ENCODE measurements at regions not wholly inside any gene's neighbourhood (a gene's known extent, or its start where the extent isn't known, plus 50 kb on each side); places are given as distances from the start of the nearest gene placed in this dataset.
A peak's percentile ranks its signal among the peaks of the same experiment; 100 is the strongest.
"Not testable (repeated sequence)": the region's sequence is repeated elsewhere in the genome, so short reads cannot be mapped to it uniquely, and the experiment has no call there.

DNA sequence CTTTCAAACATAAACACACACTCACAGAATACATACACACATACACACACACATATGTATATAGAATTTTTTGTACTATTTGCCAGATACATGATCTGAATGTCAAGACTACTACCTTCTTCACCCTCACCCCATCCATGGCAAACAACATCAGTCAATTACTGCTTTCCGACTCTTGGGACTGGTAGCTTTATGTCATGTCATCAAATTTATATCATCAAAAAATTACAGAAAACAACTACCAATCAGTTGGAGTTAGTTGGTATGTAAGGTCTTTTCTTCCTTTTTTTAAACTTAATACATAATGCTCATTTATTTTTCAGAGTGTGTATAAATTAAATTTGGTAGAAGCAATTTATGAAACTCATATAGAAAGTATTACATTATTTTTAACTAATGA, 305.7 kb upstream of the MDFIC2 start:
- Mint-ChIP-seq H3K9me3 (ENCODE audit: low read depth) (peaks cover 3% of the 10 kb centered on the region), H3K4me1 (ENCODE audit: low read depth) (no peaks in the 10 kb centered on the region), H3K4me3 (ENCODE audit: unreplicated experiment) (no peak overlapping the region), H3K27me3 (ENCODE audit: low read depth) (peaks cover 20% of the 10 kb centered on the region), H3K36me3 (ENCODE audit: low read depth) (no peaks in the 10 kb centered on the region), H3K27ac (ENCODE audit: unreplicated experiment) (no peak overlapping the region)
- TF ChIP-seq, protein P1, sequence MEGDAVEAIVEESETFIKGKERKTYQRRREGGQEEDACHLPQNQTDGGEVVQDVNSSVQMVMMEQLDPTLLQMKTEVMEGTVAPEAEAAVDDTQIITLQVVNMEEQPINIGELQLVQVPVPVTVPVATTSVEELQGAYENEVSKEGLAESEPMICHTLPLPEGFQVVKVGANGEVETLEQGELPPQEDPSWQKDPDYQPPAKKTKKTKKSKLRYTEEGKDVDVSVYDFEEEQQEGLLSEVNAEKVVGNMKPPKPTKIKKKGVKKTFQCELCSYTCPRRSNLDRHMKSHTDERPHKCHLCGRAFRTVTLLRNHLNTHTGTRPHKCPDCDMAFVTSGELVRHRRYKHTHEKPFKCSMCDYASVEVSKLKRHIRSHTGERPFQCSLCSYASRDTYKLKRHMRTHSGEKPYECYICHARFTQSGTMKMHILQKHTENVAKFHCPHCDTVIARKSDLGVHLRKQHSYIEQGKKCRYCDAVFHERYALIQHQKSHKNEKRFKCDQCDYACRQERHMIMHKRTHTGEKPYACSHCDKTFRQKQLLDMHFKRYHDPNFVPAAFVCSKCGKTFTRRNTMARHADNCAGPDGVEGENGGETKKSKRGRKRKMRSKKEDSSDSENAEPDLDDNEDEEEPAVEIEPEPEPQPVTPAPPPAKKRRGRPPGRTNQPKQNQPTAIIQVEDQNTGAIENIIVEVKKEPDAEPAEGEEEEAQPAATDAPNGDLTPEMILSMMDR (IDR thresholded peaks at IDR 0.05), result no peak
- no peak for DNase-seq (ENCODE audit: low spot score)

DNA sequence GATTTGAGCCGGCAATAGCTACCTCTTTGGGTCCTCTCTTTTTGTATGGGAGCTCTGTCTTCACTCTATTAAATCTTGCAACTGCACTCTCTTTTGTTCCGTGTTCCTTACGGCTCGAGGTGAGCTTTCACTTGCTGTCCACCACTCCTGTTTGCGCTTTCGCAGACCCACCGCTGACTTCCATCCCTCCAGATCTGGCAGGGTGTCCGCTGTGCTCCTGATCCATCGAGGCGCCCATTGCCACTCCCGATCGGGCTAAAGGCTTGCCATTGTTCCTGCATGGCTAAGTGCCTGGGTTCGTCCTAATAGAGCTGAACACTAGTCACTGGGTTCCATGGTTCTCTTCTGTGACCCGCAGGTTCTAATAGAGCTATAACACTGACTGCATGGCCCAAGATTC, 304.9 kb upstream of the MDFIC2 start:
- peaks cover 20% of the 10 kb centered on the region for H3K27me3 Mint-ChIP-seq (ENCODE audit: low read depth)
- not testable (repeated sequence) for H3K4me3 Mint-ChIP-seq (ENCODE audit: unreplicated experiment); H3K27ac Mint-ChIP-seq (ENCODE audit: unreplicated experiment); H3K9me3 Mint-ChIP-seq (ENCODE audit: low read depth); H3K36me3 Mint-ChIP-seq (ENCODE audit: low read depth); H3K4me1 Mint-ChIP-seq (ENCODE audit: low read depth)
- peak; percentile 61 for DNase-seq (ENCODE audit: low spot score)

DNA sequence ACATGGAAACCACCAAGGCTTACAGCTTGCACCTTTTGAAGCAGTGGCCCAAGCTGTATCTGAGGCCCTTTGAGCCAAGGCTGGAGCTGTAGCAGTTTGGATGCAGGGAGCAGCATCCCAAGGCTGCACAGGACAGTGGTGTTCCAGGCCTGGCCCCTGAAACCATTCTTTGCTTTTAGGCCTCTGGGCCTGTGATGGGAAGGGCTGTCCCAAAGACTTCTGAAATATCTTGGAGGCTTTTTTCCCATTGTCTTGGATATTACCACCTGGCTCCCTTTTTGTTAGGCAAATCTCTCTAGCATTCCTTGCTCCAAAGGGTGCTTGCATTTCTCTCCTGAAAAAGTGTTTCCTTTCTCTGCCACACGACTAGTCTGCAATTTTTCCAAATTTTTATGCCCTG, 302.8 kb upstream of the MDFIC2 start:
- DNase-seq (ENCODE audit: low spot score), result no peak

DNA sequence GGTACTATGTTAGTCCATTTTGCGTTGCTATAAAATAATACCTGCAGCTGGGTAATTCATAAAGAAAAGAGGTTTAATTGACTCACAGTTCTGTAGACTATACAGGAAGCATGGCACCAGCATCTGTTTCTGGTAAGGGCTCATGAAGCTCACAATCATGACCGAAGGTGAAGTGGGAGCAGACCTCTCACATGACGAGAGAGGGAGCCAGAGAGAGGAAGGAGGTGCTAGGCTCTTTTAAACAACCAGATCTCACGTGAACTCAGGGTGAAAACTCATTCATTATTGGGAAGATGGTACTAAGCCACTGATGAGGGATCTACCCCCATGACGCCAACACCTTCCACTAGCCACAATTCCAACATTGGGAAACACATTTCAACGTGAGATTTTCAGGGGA, 301.7 kb upstream of the MDFIC2 start:
- H3K9me3 Mint-ChIP-seq (ENCODE audit: low read depth), result peaks cover 3% of the 10 kb centered on the region
- peaks cover 1% of the 10 kb centered on the region for H3K36me3 Mint-ChIP-seq (ENCODE audit: low read depth)
- H3K27ac Mint-ChIP-seq (ENCODE audit: unreplicated experiment), result no peak overlapping the region
- H3K4me1 Mint-ChIP-seq (ENCODE audit: low read depth), result peaks cover 11% of the 10 kb centered on the region
- DNase-seq (ENCODE audit: low spot score), result no peak
- TF ChIP-seq, protein P1 (IDR thresholded peaks at IDR 0.05), result no peak
- H3K4me3 Mint-ChIP-seq (ENCODE audit: unreplicated experiment), result no peak overlapping the region
- H3K27me3 Mint-ChIP-seq (ENCODE audit: low read depth), result peaks cover 2% of the 10 kb centered on the region

More for the DNA sequence above, 302.8 kb upstream of the MDFIC2 start:
- Mint-ChIP-seq H3K4me3 (ENCODE audit: unreplicated experiment) (no peak overlapping the region), H3K4me1 (ENCODE audit: low read depth) (peaks cover 2% of the 10 kb centered on the region), H3K9me3 (ENCODE audit: low read depth) (peaks cover 3% of the 10 kb centered on the region), H3K36me3 (ENCODE audit: low read depth) (peaks cover 1% of the 10 kb centered on the region), H3K27ac (ENCODE audit: unreplicated experiment) (no peak overlapping the region), H3K27me3 (ENCODE audit: low read depth) (peaks cover 10% of the 10 kb centered on the region)
- TF ChIP-seq, protein P1 (IDR thresholded peaks at IDR 0.05), result no peak

DNA sequence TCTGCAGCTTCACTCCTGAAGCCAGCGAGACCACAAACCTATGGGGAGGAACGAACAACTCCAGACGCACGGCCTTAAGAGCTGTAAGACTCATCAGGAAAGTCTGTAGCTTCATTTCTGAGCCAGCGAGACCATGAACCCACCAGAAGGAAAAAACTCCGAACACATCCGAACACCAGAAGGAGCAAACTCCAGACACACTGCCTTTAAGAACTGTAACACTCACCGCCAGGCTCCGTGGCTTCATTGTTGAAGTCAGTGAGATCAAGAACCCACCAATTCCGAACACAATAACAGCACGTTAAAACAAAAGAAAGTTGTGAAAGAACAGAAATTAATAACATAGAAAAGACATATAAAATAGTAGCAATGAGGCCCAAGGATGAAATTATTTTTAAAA, 300.5 kb upstream of the MDFIC2 start:
- TF ChIP-seq, protein P1 (IDR thresholded peaks at IDR 0.05), result no peak
- Mint-ChIP-seq H3K4me3 (ENCODE audit: unreplicated experiment) (no peak overlapping the region), H3K27me3 (ENCODE audit: low read depth) (no peaks in the 10 kb centered on the region), H3K27ac (ENCODE audit: unreplicated experiment) (no peak overlapping the region), H3K9me3 (ENCODE audit: low read depth) (peaks cover 3% of the 10 kb centered on the region), H3K36me3 (ENCODE audit: low read depth) (peaks cover 1% of the 10 kb centered on the region), H3K4me1 (ENCODE audit: low read depth) (peaks cover 18% of the 10 kb centered on the region)
- DNase-seq (ENCODE audit: low spot score), result no peak

DNA sequence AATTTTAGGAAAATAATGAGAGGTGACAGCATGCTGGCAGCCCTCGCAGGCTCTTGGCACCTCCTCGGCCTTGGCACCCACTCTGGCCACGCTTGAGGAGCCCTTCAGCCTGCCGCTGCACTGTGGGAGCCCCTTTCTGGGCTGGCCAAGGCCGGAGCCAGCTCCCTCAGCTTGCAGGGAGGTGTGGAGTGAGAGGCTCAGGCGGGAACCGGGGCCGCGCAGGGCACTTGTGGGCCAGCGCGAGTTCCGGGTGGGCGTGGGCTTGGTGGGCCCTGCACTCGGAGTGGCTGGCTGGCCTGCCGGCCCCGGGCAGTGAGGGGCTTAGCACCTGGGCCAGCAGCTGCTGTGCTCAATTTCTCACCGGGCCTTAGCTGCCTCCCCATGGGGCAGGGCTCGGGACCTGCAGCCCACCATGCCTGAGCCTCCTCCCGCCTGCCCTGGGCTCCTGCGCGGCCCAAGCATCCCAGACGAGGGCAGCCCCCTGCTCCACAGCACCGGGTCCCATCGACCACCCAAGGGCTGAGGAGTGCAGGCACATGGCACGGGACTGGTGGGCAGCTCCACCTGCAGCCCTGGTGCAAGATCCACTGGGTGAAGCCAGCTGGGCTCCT, 299.3 kb upstream of the MDFIC2 start:
- not testable (repeated sequence) for H3K4me3 Mint-ChIP-seq (ENCODE audit: unreplicated experiment); H3K36me3 Mint-ChIP-seq (ENCODE audit: low read depth); H3K27me3 Mint-ChIP-seq (ENCODE audit: low read depth); H3K27ac Mint-ChIP-seq (ENCODE audit: unreplicated experiment); H3K9me3 Mint-ChIP-seq (ENCODE audit: low read depth)
- peak; percentile 74 for DNase-seq (ENCODE audit: low spot score)
- peaks cover 18% of the 10 kb centered on the region for H3K4me1 Mint-ChIP-seq (ENCODE audit: low read depth)
